ENCODE measurements at regions not wholly inside any gene's neighbourhood (a gene's known extent, or its start where the extent isn't known, plus 50 kb on each side); places are given as distances from the start of the nearest gene placed in this dataset.
"Not testable (repeated sequence)": the region's sequence is repeated elsewhere in the genome, so short reads cannot be mapped to it uniquely, and the experiment has no call there.

- no peak for DNase-seq
Measured at GRCh38 chr12:46617167-46617566, 208.6 kb downstream of the SLC38A4 start.

- DNase-seq: no peak
Measured at GRCh38 chr12:46610754-46611153, 215.0 kb downstream of the SLC38A4 start.

GRCh38 chr12:46609674-46610073 is 216.1 kb downstream of the SLC38A4 start:
- DNase-seq: no peak

- no peak for DNase-seq
Measured at GRCh38 chr12:46609273-46609623, 216.5 kb downstream of the SLC38A4 start.

GRCh38 chr12:46608431-46609272 is 217.1 kb downstream of the SLC38A4 start:
- no peak for DNase-seq

GRCh38 chr12:46604684-46605083 is 221.1 kb downstream of the SLC38A4 start:
- DNase-seq: no peak

GRCh38 chr12:46603776-46604456 is 221.9 kb downstream of the SLC38A4 start:
- no peak for DNase-seq

GRCh38 chr12:46602474-46602873 is 223.3 kb downstream of the SLC38A4 start:
- DNase-seq: no peak

- DNase-seq: no peak
Measured at GRCh38 chr12:46590991-46591703, 218.6 kb upstream of the SLC38A2 start.

GRCh38 chr12:46585854-46586621 is 213.5 kb upstream of the SLC38A2 start:
- DNase-seq: peak in 1 of 2 donors; percentile 6

GRCh38 chr12:46584098-46584497 is 211.5 kb upstream of the SLC38A2 start:
- not testable (repeated sequence) for DNase-seq

- not testable (repeated sequence) for DNase-seq
Measured at GRCh38 chr12:46581990-46582389, 209.4 kb upstream of the SLC38A2 start.

GRCh38 chr12:46580445-46580844 is 207.9 kb upstream of the SLC38A2 start:
- DNase-seq: no peak

GRCh38 chr12:46579474-46579873 is 206.9 kb upstream of the SLC38A2 start:
- DNase-seq: no peak

GRCh38 chr12:46578190-46578982 is 205.8 kb upstream of the SLC38A2 start:
- no peak for DNase-seq

GRCh38 chr12:46577063-46577776 is 204.6 kb upstream of the SLC38A2 start:
- no peak for DNase-seq

- DNase-seq: no peak
Measured at GRCh38 chr12:46574847-46575246, 202.3 kb upstream of the SLC38A2 start.

GRCh38 chr12:46573347-46573658 is 200.7 kb upstream of the SLC38A2 start:
- no peak for DNase-seq

- DNase-seq: no peak
Measured at GRCh38 chr12:46572644-46573346, 200.2 kb upstream of the SLC38A2 start.

GRCh38 chr12:46571608-46572007 is 199.0 kb upstream of the SLC38A2 start:
- no peak for DNase-seq
